ENCODE measurements at regions not wholly inside any gene's neighbourhood (a gene's known extent, or its start where the extent isn't known, plus 50 kb on each side); places are given as distances from the start of the nearest gene placed in this dataset.

GRCh38 chr18:22115573-22115972, 53.8 kb upstream of the GATA6 start:
- H3K36me3 ChIP-seq (ENCODE audit: low read length): no peaks in the 10 kb centered on the region
- H4K20me1 ChIP-seq (ENCODE audit: low read depth, low read length): no peaks in the 10 kb centered on the region
- H3K4me2 ChIP-seq (ENCODE audit: low read depth, low read length, poor library complexity, severe bottlenecking): no peak overlapping the region
- H3K27ac ChIP-seq (ENCODE audit: low read depth, low read length): no peak overlapping the region
- no peak overlapping the region for H3K9ac ChIP-seq (ENCODE audit: low read length)
- H3K79me2 ChIP-seq (ENCODE audit: insufficient read depth, low read length): no peaks in the 10 kb centered on the region
- no peaks in the 10 kb centered on the region for H3K9me3 ChIP-seq (ENCODE audit: insufficient read depth, low read length)
- no peaks in the 10 kb centered on the region for H3F3A ChIP-seq (ENCODE audit: insufficient read depth)
- H3K4me3 ChIP-seq (ENCODE audit: insufficient read depth, low read length, poor library complexity, severe bottlenecking): no peak overlapping the region
- H3K27me3 ChIP-seq (ENCODE audit: low read length): no peaks in the 10 kb centered on the region; the same call in 1 of the 2 replicates
- H3K9me2 ChIP-seq (replicated peaks; ENCODE audit: insufficient read depth, low read length): no peaks in the 10 kb centered on the region
- no peak overlapping the region for H2AFZ ChIP-seq (ENCODE audit: low read depth, low read length, severe bottlenecking)
- TF ChIP-seq EZH2phosphoT487 (conservative IDR thresholded peaks at IDR 0.05; ENCODE audit: low read length) (no peak), CTCF (IDR thresholded peaks at IDR 0.05; ENCODE audit: insufficient read depth, low read length, poor library complexity, severe bottlenecking) (no peak)
